Hematopoietic multipotent progenitor cell (in vitro differentiated cells): ENCODE measurements at regions not wholly inside any gene's neighbourhood (a gene's known extent, or its start where the extent isn't known, plus 50 kb on each side); places are given as distances from the start of the nearest gene placed in this dataset.
"Not testable (repeated sequence)": the region's sequence is repeated elsewhere in the genome, so short reads cannot be mapped to it uniquely, and the experiment has no call there.

Experiments used
- DNase-seq, 3 donors: peaks; one replicate each; pipeline ENCODE4 v3.0.0-alpha.2; 2011 to 2015; ENCODE audit warnings: low read depth in 2 of 3, low spot score in 2 of 3

DNA sequence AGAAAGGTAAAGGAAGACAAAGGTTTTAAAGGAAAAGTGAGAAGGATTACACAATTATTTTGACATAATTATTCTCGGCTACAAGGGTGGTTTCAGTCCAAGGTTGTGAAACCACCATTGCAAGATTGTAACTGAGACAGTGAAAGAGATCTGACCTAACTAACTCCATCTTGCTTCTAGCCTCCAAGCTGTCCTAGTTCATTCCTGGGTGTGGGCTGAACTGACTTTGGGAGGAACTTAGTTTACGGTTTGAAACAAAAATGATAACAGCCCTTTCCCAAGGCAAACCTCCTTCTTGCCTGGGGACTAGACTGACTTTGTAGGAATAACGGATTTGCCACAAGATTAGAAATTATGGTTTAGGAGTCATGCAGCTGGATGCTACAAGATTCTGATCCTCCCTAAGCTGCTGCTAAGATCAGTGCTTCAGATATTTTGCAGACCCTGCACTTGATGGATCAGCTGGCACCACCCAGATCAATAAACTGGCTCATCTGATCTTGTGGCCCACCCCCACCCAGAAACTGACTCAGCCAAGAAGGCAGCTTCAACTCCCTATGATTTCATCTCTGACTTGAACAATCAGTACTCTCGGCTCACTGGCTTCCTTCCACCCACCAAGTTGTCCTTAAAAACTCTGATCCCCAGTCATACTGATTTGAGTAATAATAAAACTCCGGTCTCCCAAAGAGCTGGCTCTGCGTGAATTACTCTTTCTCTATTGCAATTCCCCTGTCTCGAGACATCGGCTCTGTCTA is 57.7 kb upstream of the AADACL2 start:
- no peak for DNase-seq

DNA sequence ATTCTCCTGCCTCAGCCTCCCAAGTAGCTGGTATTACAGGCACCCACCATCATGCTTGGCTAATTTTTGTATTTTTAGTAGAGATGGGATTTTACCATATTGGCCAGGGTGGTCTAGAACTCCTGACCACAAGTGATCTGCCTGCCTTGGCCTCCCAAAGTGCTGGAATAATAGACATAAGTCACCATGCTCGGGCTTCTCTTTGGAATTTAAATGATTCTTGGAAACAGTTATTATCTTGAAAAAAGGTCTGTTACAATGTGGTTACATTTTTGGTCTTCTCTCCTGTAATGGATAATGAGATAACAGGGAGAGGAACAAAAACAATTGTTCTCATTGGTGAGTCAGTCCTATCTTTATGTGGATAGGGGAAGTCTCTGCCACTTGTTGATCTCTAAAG is 59.8 kb upstream of the AADACL2 start:
- DNase-seq, result peak in 2 of 3 donors; percentile 9 to 73

DNA sequence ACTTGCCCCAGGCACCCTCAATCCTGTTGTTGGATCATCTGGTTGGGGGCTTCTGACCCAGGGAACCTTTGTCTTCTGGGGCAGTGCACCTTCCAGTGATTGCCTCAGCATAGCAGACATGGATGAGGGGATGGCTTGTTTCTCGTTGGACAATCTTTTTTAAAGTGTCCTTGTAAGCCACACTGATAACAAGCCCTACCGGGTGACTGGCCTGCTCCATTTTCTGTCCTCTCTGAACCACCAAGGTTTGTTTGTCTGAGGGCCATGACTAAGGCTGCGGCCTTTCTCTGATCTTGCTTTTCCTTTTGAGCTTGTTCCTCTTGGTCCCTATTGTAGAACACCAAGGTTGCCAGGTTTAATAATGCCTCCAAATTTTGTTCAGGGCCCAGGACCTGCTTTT is 66.0 kb upstream of the AADACL2 start:
- DNase-seq, result not testable (repeated sequence)

DNA sequence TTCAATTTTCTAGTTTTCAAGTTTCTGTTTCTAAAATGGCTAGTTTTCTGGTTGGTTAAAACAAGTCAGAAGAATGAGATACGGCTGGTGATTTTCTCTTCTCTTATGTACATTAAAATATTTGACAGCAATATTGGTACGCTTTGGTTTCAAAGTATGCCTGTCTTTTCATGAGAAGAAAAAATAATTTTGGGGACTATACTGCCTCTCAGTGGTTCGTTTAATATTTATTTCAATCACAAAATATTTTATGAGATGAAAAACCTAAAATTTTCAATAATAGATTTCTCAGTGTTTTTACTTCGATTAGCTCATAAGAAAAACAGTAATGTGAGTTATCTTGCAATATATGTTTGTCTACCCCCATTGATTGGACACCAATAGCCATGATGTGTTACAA is 72.8 kb upstream of the AADACL2 start:
- DNase-seq, result peak in 1 of 3 donors; percentile 52

DNA sequence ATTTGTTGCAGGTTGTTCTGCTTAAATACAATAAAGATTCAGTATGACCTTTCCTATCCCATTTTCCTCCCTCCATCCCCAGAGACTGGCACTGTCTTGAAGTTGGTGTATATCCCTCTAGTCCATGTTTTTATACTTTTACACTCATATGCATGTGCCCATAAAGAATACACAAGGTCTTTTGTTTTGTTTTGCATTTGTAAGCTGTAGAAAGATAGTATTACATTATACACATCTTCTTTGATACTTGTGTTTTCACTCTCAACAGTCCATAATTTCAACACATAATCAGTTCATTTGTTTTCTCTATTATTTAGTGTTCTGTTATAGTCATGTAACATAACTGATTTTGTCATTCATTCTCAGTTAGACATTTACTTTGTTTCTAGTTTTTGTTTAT is 88.7 kb upstream of the AADACL2 start:
- DNase-seq, result no peak

DNA sequence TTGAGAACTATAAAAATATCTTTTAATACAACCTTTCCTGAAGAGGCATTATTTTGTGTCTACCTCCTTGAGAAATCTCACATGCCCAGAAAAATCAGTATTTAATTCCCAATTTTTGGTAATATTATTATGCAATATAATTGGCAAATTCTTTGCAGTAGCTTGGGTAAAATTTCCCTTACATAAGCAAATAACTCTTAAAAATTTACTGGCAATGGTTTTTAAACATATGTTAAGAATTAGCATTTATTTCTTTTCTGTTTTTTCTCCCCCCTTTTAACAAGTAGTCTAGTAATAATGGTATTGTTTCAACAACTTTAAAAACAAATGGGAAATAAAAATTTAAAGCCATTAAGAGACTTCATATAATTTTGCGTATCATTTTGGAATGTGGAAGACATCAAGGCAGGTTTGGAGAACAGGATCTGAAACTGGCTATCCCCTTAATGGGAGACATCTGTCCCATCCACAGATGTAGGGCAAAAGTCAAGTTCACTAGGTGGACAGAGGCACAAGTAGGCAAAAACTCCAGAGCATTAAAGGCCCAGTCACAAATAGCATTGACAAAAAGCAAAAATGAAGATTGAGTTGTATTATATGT is 89.6 kb upstream of the AADACL2 start:
- no peak for DNase-seq

DNA sequence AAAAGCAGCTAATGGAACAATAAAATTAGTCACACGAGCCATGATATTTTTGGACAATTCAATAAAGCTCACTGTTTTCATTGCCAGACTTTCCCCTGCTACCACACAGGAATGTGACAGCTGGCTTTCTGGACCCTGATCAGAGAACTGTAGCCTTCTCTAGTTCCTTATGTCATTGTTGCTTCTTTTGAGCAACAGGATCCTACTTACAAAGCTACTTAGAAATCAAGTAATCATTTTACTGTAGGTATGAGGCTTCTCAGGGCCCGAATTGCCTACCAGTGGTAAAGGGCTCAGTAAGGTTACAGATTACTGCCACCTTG is 94.3 kb upstream of the AADACL2 start:
- DNase-seq, result no peak

DNA sequence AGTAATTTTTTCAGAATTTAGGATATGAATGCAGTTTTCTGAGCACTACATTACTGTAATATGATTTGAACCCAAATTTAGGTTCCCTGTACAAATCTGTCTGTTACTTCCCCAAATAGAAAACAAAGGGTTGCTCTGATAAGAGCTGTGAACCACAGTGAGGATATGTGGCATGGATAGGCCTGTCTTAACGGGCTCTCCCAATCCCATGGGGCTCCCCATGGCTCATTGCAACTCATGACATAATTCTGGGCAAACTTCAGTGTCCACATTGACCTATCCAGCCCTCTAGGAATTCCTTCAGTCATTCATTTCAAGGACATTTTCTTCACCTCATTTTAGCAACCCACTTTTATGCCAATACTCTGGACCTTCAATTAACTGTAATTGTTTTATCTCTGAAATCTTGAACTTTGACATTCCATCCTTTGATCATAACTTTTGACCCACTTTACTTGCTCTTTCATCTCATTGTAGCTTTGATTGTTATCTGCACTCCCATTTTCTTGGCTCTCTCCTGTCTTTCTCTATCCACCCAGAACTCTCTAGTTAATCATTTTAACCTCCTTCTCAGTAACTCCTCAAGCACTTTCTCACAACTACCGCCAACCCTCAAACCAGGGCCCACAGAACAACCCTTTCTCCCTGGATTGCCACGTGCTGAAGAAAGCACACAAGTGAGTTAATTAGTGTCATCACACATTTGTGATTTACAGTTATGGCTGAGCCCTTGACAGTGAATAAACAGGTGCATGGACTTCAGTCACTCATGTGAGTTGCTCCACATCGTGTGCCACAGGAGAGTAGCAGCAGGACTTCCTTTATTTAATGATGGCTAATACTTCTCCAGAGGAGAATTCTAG is 94.9 kb upstream of the AADACL2 start:
- peak in 1 of 3 donors; percentile 6 for DNase-seq

DNA sequence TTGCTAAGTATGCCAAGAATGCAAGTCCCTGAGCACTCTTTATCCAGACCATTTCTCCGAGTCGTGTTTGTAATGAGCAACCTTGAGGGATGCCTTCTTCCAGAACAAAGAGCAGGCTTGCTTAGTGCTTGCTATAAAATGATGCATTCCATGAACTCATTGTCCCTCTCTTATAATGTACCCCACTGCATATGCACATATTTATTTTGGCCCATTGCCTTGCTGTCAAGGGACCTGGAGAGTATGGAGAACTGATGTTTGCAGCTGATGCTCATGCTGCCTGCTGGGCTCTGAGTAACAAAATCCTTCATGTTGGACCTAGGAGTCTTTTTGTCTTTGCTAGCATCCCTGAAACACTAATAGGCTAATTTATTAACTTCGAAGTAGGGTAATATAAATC is 97.8 kb upstream of the AADACL2 start:
- DNase-seq, result no peak

DNA sequence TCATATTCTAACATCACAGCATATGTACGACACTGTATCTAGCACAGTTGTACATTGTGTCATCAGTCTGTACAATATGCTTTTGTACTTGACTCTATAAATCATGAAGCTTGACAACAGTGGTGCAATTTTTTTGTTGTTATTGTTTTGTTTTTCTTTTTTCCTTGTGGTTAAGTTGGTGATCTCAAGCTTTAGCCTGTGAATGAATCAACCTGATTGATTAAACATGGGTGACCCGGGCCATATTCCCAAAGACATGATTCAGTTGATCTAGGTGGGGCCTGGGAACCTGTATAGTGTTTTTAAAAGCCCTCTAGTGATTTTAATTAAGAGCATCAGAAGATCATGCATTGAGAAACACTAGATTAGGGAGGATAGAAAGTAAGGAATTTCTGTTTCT is 101.8 kb upstream of the AADACL2 start:
- no peak for DNase-seq

DNA sequence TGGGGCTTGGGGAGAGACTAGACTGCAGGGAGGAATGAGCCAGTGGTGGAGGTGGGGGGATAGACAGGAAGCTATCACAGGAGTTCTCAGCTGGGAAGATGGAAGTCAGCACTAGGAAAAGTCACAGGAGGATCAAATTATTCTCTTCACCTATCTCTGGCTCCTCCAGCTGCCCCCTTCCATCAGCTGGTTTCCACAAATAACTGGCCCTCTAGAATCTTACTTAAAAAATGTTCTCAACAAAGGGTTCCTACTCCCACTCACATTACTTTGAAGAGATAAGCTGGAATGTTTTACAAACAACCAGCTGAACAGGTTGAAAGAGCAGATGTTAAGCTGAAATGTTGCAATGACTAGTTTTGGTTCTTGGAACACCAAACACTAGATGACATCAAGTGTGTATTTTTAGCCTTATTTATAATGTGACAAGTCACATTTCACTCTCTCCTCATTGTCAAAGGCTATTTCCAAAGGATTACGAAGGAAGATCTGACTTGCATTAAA is 102.7 kb upstream of the AADACL2 start:
- DNase-seq, result no peak

DNA sequence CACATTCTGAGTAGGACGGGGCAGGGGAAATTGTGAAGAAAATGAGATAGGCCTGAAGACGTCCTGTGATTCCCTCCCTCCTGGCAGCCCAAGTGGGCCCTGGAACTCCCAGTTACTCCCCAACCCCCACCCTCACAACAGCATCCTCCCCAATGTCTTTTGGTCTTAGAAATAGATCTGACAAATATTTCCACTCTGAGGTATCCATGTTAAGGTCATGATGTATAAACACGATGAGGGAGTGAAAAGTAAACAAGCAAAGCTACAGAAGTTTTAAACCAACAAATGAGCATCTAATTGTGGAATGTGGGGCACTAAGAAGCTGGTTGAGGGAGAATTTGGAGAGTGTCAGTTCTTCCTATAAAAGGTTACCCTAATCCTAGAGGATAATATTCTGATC is 103.7 kb upstream of the AADACL2 start:
- DNase-seq, result no peak

DNA sequence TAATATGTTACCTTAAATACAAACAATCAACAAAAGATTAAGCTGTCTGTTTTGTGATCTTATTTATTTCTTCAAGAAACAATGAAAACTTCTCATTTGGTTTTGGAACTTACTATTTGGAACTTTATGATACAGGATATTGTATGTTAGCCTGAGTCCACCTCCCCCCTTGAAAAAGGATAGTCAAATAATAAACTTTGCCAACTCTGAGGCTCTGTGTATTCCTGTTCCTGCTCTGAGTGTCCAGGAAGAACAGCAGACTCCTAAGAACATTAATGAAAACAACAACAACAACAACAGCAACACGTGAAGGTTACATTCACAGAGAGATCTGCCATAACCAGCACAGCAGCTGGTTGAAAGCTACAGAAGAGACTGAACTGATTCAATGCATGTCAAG is 108.1 kb upstream of the AADACL2 start:
- no peak for DNase-seq

DNA sequence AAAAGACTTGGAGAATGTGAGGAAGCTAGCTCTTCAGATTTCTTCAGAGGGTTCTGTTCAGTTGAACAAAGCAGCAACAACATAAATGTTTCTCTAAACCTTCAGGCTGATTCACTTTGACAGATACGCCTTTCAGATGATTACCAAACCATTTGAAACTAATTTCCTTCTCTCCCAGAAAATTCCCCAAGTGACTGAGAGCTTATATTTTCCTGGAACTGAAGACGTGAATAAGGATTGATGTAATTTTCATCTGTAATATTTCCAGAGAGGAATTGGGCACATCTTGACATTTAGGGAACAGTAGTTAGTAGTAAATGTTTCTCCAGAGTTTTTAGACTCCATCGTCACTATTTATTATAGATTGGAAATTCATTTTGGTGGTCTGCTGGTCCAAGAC is 108.6 kb upstream of the AADACL2 start:
- no peak for DNase-seq

DNA sequence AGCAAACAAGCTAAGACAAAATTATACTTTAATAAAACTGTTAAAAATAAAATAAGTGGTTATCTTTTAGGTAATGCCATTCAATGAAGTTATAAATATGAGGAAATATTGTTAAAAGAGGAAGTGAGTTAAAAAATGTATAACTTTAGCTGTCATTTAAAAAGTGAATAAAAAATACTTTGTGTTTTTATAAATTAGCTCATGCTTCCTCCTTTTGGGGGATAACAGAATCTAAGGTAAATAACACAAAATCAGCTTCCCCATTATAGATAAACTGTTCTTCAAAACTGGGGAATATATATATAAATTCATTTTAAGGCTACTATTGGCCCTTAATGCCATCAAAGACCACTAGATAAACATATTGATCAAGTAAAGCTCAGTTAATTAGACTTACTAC is 113.7 kb upstream of the AADACL2 start:
- peak in 1 of 3 donors; percentile 69 for DNase-seq

DNA sequence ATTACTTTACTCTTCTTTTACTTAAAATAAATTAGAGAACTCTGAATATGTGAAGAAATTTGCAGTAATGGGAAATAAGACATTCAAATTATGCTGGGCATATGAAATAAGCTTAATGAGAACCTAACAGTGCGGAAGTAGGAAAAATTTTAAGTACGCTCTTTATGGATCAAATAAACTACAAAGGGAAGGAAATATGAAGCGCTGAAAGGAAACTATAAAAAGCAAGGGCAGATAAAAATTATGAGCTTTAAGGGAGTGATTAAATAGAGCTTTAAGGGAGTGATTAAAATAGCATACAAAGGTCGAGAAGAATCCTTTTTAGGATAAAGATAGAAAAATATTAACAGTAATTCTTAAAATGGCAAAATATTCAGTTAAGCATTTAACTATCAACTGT is 118.3 kb upstream of the AADACL2 start:
- DNase-seq, result no peak

DNA sequence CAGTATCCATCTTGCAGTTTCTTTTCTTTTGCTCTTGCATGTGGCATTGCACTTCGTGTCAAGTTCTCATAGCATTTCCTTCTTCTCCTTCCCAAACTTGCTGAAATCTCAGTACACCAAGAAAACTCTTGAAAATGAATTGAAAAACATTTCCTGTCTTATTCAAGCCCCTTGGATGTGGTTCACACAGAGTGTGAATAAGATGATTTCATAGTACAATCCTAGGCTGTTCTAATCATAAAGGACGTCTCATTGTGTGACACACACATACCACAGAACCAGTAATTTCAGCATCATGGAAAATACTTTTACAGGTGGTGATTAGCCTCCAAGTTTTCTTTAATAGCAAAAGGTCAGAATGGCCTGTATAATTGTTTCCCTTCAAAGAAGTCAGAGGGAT is 121.6 kb upstream of the AADACL2 start:
- no peak for DNase-seq

DNA sequence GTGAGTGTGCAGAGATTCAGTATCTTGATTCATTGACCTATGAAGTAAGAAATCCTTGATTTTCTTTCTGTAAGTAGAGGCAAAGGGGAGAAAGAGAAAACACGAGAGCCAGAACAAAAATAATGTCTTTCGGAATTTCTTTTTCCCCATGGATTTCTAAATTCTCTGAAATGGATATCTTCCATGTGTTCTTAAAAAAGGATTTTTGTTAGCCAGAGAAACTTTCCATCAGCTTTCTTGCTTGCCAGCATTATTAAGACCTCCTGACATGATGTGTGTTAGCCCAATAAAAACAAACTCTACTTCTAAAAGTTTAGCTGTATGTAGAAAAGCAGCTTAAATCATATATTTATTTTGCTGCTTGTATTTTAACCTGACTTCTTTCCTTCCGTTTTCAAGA is 122.3 kb upstream of the AADACL2 start:
- DNase-seq, result no peak

DNA sequence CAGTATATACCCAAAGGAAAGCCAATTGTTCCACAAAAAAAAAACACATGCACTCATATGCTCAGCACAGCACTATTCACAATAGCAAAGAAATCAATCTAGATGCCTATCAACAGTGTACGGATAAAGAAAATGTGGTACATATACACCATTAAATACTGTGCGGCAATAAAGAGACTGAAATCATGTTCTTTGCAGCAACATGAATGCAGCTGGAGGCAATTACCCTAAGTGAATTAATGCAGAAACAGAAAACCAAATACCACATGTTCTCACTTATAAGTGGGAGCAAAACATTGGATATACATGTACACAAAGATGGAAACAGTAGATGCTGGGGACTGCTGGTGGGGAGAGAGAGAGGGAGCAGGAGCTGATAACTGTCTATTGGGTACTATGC is 124.2 kb upstream of the AADACL2 start:
- DNase-seq, result no peak

DNA sequence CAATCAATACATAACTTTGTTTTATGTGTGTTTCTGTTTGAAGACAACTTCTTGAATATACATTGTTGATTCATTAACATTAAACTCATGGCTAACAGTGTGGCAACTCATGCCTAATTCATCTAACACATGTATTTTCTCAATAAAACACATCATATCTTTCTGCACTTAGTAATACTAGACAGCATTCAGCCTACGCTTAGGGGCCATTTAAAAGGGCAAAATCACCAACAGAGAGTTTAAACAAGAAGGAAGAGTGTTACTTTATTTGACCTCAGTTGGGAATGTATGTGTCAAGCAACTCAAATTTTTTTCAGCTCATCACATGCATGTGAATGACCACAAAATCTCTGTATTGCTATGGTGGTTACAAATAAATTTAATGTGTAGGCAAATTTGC is 128.8 kb upstream of the AADACL2 start:
- no peak for DNase-seq

DNA sequence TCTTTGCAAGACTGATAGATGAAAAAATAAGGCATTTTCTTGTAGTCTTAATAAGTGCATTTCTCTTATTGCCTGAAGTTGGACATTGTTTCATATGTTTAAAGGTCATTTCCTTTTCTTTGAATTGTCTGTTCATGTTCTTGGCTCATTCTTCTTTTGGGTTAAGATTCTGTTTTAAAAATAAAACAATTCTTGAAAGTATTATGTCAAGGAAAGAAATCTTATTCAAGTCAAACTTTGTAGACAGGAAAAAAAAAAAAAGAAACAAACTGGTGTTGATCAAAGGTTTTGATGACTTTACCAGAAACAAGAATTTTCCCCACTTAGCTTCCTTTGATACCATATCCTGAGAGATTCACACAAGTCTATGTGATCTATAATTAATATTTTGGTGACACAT is 132.9 kb upstream of the AADACL2 start:
- no peak for DNase-seq
